ENCODE measurements at regions not wholly inside any gene's neighbourhood (a gene's known extent, or its start where the extent isn't known, plus 50 kb on each side); places are given as distances from the start of the nearest gene placed in this dataset.

DNA sequence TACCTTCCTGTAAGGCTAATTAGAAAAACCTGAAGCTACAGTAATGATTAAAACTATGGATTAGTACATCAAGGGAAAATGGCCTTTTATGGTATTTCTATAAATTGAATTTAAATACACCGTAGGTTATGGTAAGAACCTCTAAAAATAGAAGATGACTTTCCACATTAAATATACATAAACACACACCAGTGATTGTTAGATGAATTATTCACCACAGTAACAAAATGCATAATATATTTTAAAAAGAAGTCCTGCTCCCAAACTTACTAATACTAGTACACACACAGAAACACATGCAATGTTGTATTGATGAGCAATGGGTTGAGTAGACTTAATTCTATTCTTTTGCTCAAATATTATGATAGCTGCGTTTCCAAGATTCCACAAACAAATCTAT lies 277.9 kb upstream of the ANKRD50 start:
- TF ChIP-seq, protein P1, sequence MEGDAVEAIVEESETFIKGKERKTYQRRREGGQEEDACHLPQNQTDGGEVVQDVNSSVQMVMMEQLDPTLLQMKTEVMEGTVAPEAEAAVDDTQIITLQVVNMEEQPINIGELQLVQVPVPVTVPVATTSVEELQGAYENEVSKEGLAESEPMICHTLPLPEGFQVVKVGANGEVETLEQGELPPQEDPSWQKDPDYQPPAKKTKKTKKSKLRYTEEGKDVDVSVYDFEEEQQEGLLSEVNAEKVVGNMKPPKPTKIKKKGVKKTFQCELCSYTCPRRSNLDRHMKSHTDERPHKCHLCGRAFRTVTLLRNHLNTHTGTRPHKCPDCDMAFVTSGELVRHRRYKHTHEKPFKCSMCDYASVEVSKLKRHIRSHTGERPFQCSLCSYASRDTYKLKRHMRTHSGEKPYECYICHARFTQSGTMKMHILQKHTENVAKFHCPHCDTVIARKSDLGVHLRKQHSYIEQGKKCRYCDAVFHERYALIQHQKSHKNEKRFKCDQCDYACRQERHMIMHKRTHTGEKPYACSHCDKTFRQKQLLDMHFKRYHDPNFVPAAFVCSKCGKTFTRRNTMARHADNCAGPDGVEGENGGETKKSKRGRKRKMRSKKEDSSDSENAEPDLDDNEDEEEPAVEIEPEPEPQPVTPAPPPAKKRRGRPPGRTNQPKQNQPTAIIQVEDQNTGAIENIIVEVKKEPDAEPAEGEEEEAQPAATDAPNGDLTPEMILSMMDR (IDR thresholded peaks at IDR 0.05; ENCODE audit: low read length): no peak
- TF ChIP-seq EZH2 (IDR thresholded peaks at IDR 0.05; ENCODE audit: borderline replicate concordance, low read length): no peak

All from OCI-LY1 (cell line).